Keratinocyte (primary cell): ENCODE measurements at regions not wholly inside any gene's neighbourhood (a gene's known extent, or its start where the extent isn't known, plus 50 kb on each side); places are given as distances from the start of the nearest gene placed in this dataset.

Source experiments
- DNase-seq: peaks from one replicate; pipeline ENCODE4 v3.0.0-alpha.2; 2011; ENCODE audit warnings: low read depth, missing footprints, low spot score
- FAIRE-seq: peaks from 2 replicates; lab custom pipeline; 2011; peaks lifted over from hg19 to GRCh38; lab: Jason Lieb, UNC
- H2AFZ ChIP-seq: 2 replicates; pipeline ENCODE4 v1.6.0; 2012; ENCODE audit warnings: low read length, control low read depth, inconsistent platforms; ENCODE audit not compliant: control insufficient read depth
- H3K27ac ChIP-seq: 2 replicates; pipeline ENCODE4 v1.5.1; 2011; ENCODE audit warnings: low read length; ENCODE audit not compliant: control insufficient read depth, insufficient read depth
- H3K27me3 ChIP-seq: 3 replicates; pipeline ENCODE4 v1.6.0; 2011; ENCODE audit warnings: low read length; ENCODE audit not compliant: control insufficient read depth, insufficient read depth; ENCODE audit errors: extremely low read depth
- H3K36me3 ChIP-seq, 2 experiments: 2 replicates in 1 of 2; 3 replicates in 1 of 2; pipeline ENCODE4 v1.5.1; 2011; ENCODE audit warnings: low read length in 2 of 2, mild to moderate bottlenecking in 1 of 2; ENCODE audit not compliant: control insufficient read depth in 2 of 2, insufficient read depth in 2 of 2; ENCODE audit errors: extremely low read depth in 1 of 2
- H3K4me1 ChIP-seq: 3 replicates; pipeline ENCODE4 v1.5.1; 2011; ENCODE audit warnings: low read length; ENCODE audit not compliant: control insufficient read depth, insufficient read depth; ENCODE audit errors: extremely low read depth
- H3K4me2 ChIP-seq: 3 replicates; pipeline ENCODE4 v1.6.0; 2011; ENCODE audit warnings: low read depth, low read length; ENCODE audit not compliant: control insufficient read depth, insufficient read depth; ENCODE audit errors: extremely low read depth
- H3K4me3 ChIP-seq, 3 experiments: fragments of 200-600 bp in 1 of 3; sonication (generic) in 1 of 3; 2 replicates in 2 of 3; 3 replicates in 1 of 3; pipeline ENCODE4 v1.5.1; 2011 to 2016; ENCODE audit warnings: low read length in 3 of 3, mild to moderate bottlenecking in 3 of 3, control low read depth in 2 of 3, inconsistent platforms in 1 of 3, low read depth in 1 of 3, mixed read lengths in 1 of 3, mixed run types in 1 of 3, moderate library complexity in 1 of 3; ENCODE audit not compliant: control insufficient read depth in 2 of 3, insufficient read depth in 2 of 3; ENCODE audit errors: extremely low read depth in 1 of 3
- H3K79me2 ChIP-seq: 2 replicates; pipeline ENCODE4 v1.6.0; 2012; ENCODE audit warnings: low read length; ENCODE audit not compliant: control insufficient read depth, insufficient read depth
- H3K9ac ChIP-seq: 3 replicates; pipeline ENCODE4 v1.6.0; 2011; ENCODE audit warnings: low read length; ENCODE audit not compliant: control insufficient read depth, insufficient read depth; ENCODE audit errors: extremely low read depth
- H3K9me1 ChIP-seq: 3 replicates; pipeline ENCODE4 v1.6.0; 2011; ENCODE audit warnings: low read length; ENCODE audit not compliant: control insufficient read depth, insufficient read depth; ENCODE audit errors: extremely low read depth
- H3K9me3 ChIP-seq: 2 replicates; pipeline ENCODE4 v1.5.1; 2012; ENCODE audit warnings: low read depth, low read length; ENCODE audit not compliant: control insufficient read depth
- H4K20me1 ChIP-seq: 3 replicates; pipeline ENCODE4 v1.6.0; 2011; ENCODE audit warnings: low read length; ENCODE audit not compliant: control insufficient read depth, insufficient read depth; ENCODE audit errors: extremely low read depth
- EZH2 ChIP-seq: IDR thresholded peaks from one replicate; pipeline ENCODE4 v1.6.1; 2012; ENCODE audit warnings: inconsistent platforms, mild to moderate bottlenecking, low read length, moderate library complexity
- dilution Hi-C: fragments of 300-500 bp; cut with MboI; formaldehyde crosslinking; loops from one replicate; pipeline ENCODE4 v1.7.0; 2020; ENCODE audit warnings: low sequenced_read_pairs; ENCODE audit not compliant: extremely low pct_ligation_motif_present
- TF ChIP-seq, protein P1 (sequence below), 3 experiments: IDR thresholded peaks in 1 of 3; conservative IDR thresholded peaks in 1 of 3; optimal IDR thresholded peaks in 1 of 3; 2 replicates in 2 of 3; 3 replicates in 1 of 3; pipeline versions ENCODE3 to v1.5.1; 2011; ENCODE audit warnings: low read length in 3 of 3, mild to moderate bottlenecking in 3 of 3, moderate library complexity in 2 of 3, control low read depth in 1 of 3, inconsistent platforms in 1 of 3; ENCODE audit not compliant: insufficient read depth in 2 of 3; ENCODE audit errors: extremely low read depth in 1 of 3

DNA sequence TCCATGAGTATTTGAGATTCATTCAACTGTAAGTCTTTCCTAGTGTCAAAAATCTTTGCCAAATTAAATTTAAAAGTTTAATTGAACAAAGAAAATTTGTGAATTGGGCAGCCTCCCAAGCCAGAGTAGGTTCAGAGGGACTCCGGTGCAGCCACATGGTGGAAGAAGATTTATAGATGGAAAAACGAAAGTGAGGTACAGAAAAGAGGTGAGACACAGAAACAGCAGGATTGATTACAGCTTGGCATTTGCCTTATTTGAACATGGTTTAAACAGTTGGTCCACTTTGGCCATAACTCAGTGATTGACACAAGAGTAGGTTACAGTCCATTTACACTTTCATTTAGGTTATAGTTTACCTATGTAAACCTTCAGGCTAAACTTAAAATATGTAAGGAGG lies 465.8 kb downstream of the ARL4A start:
- FAIRE-seq (no peak), DNase-seq (no peak)
- H3K4me2 ChIP-seq = no peak overlapping the region
- H3K27ac ChIP-seq = no peak overlapping the region
- H3K36me3 ChIP-seq = no peaks in the 10 kb centered on the region
- TF ChIP-seq EZH2 = no peak
- TF ChIP-seq, protein P1, sequence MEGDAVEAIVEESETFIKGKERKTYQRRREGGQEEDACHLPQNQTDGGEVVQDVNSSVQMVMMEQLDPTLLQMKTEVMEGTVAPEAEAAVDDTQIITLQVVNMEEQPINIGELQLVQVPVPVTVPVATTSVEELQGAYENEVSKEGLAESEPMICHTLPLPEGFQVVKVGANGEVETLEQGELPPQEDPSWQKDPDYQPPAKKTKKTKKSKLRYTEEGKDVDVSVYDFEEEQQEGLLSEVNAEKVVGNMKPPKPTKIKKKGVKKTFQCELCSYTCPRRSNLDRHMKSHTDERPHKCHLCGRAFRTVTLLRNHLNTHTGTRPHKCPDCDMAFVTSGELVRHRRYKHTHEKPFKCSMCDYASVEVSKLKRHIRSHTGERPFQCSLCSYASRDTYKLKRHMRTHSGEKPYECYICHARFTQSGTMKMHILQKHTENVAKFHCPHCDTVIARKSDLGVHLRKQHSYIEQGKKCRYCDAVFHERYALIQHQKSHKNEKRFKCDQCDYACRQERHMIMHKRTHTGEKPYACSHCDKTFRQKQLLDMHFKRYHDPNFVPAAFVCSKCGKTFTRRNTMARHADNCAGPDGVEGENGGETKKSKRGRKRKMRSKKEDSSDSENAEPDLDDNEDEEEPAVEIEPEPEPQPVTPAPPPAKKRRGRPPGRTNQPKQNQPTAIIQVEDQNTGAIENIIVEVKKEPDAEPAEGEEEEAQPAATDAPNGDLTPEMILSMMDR (optimal IDR thresholded peaks at IDR 0.05 in 1 of 3, IDR thresholded peaks at IDR 0.05 in 1 of 3, conservative IDR thresholded peaks at IDR 0.05 in 1 of 3; ENCODE audit: extremely low read depth in 1 of 3, insufficient read depth in 2 of 3, low read length in 3 of 3) = no peak
- no peaks in the 10 kb centered on the region for H3K9me1 ChIP-seq
- no peaks in the 10 kb centered on the region for H3K9me3 ChIP-seq
- H3K27me3 ChIP-seq = no peaks in the 10 kb centered on the region
- no peaks in the 10 kb centered on the region for H3K79me2 ChIP-seq
- dilution Hi-C loops = no loop called here
- H4K20me1 ChIP-seq = no peaks in the 10 kb centered on the region
- H3K4me1 ChIP-seq = no peaks in the 10 kb centered on the region
- H2AFZ ChIP-seq = no peak overlapping the region
- H3K9ac ChIP-seq = no peak overlapping the region
- H3K4me3 ChIP-seq = no peak overlapping the region

DNA sequence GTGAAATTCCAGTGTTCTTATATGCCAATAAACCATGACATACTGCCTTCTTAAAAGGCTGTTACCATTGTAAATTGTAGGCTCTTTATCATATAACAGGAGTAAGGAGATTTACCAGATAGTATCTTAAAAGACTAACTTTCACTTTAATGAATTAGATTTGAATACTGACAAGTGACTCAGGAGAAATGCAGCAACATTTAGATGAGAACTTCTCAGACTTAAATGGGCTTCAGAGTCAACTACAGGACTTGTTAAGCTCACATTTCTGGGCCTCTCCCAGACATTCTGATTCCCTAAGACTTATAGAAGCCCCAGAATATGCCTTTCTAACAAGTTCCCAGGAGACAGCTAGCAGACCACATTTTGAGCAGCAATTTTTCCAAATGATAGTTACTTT lies 466.3 kb downstream of the ARL4A start:
- TF ChIP-seq EZH2 = no peak
- TF ChIP-seq, protein P1 (optimal IDR thresholded peaks at IDR 0.05 in 1 of 3, IDR thresholded peaks at IDR 0.05 in 1 of 3, conservative IDR thresholded peaks at IDR 0.05 in 1 of 3; ENCODE audit: extremely low read depth in 1 of 3, insufficient read depth in 2 of 3, low read length in 3 of 3) = no peak
- H3K4me1 ChIP-seq = no peaks in the 10 kb centered on the region
- H3K27me3 ChIP-seq = no peaks in the 10 kb centered on the region
- DNase-seq = no peak
- H3K79me2 ChIP-seq = no peaks in the 10 kb centered on the region
- no peaks in the 10 kb centered on the region for H3K9me3 ChIP-seq
- no peaks in the 10 kb centered on the region for H3K36me3 ChIP-seq
- FAIRE-seq = no peak
- H4K20me1 ChIP-seq = no peaks in the 10 kb centered on the region
- dilution Hi-C loops = no loop called here
- no peaks in the 10 kb centered on the region for H3K9me1 ChIP-seq
- H2AFZ ChIP-seq = peak overlapping the region; percentile 20
- H3K4me2 ChIP-seq = no peak overlapping the region
- no peak overlapping the region for H3K4me3 ChIP-seq
- H3K9ac ChIP-seq = no peak overlapping the region
- no peak overlapping the region for H3K27ac ChIP-seq
